Gastrocnemius medialis (tissue), 4 donors: ENCODE measurements at regions not wholly inside any gene's neighbourhood (a gene's known extent, or its start where the extent isn't known, plus 50 kb on each side); places are given as distances from the start of the nearest gene placed in this dataset.

Source experiments
- CTCF ChIP-seq, 5 experiments: fragments of 450-650 bp in 3 of 5; fragments of 200-600 bp in 2 of 5; sonication (generic) in 2 of 5; IDR thresholded peaks in 4 of 5; conservative IDR thresholded peaks in 1 of 5; 1 replicate in 4 of 5; 2 replicates in 1 of 5; pipeline ENCODE4 v1.5.1; 2016 to 2019; ENCODE audit warnings: antibody characterized with exemption in 5 of 5, mild to moderate bottlenecking in 3 of 5, moderate library complexity in 3 of 5
- POLR2A ChIP-seq, 2 donors: fragments of 450-650 bp; IDR thresholded peaks; one replicate each; pipeline ENCODE4 v1.6.1; 2017; ENCODE audit warnings: antibody characterized with exemption in 2 of 2, mild to moderate bottlenecking in 2 of 2, moderate library complexity in 2 of 2

- TF ChIP-seq POLR2A (IDR thresholded peaks at IDR 0.05): no peak
- TF ChIP-seq CTCF (IDR thresholded peaks at IDR 0.05 in 4 of 5, conservative IDR thresholded peaks at IDR 0.05 in 1 of 5): no peak
Measured at GRCh38 chr2:145431181-145431951, 911.4 kb upstream of the ZEB2 start.
